ENCODE measurements at regions not wholly inside any gene's neighbourhood (a gene's known extent, or its start where the extent isn't known, plus 50 kb on each side); places are given as distances from the start of the nearest gene placed in this dataset.
"Not testable (repeated sequence)": the region's sequence is repeated elsewhere in the genome, so short reads cannot be mapped to it uniquely, and the experiment has no call there.

GRCh38 chr11:71638801-71639519 lies 56.3 kb upstream of the KRTAP5-11 start:
- DNase-seq = peak; percentile 72

GRCh38 chr11:71639520-71639849 lies 56.8 kb upstream of the KRTAP5-11 start:
- not testable (repeated sequence) for DNase-seq

- not testable (repeated sequence) for DNase-seq
Observed at GRCh38 chr11:71639916-71640315, 57.2 kb upstream of the KRTAP5-11 start.

DNA sequence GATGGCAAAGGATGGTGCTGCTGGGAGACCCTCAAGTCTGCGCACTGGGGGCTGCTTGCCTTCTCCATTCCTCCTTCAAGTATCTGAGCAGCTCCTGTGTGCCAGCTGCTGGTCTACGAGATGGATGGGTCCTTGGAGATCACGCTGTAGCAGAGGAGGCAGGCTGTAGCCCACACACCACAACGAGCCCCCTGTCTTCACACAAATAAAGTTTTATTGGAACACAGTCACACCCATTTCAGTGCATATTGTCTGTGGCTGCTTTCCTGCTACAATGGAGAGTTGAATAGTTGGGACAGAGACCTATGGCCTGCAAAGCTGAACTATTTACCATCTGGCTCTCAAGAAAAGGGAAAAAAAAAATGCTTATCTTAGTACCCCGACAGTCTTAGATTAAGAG lies 64.4 kb upstream of the KRTAP5-11 start:
- not testable (repeated sequence) for DNase-seq

DNA sequence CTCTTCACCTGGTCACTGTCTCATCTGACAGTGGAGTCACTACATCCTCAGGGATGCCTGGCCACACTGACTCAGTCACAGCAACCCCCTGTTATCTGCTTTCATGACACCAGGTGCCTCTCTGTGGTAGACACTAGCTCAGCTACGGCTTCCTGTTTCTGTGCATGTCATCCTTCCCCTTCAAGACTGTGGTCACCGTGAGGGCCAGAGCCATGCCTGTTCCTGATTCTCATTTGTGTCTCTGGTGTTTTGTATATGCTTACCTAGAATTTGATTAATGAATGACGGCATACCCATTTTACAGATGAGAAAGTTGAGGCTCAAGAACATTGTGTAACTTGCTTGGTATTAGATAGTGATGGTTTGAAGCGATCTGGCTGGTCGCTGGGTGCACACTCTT lies 70.3 kb upstream of the KRTAP5-11 start:
- not testable (repeated sequence) for DNase-seq

DNA sequence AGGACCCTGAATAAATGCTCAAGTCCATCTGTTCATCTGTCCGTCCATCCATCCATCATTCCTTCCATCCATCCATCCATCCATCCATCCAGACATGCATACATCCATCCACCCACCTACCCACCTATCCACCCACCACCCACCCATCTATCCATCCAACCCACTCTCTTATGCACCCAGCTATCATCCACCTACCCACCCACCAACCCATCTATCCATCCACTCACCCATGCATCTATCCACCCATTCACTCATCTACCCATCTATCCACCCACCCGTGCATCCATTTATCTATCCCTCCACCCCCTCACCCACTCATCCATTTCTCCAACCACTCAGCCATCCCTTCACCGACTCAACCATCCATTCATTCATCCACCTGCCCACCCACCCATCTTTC lies 71.7 kb upstream of the KRTAP5-11 start:
- not testable (repeated sequence) for DNase-seq

- DNase-seq = not testable (repeated sequence)
Observed at GRCh38 chr11:71655041-71655440, 72.4 kb upstream of the KRTAP5-11 start.

DNA sequence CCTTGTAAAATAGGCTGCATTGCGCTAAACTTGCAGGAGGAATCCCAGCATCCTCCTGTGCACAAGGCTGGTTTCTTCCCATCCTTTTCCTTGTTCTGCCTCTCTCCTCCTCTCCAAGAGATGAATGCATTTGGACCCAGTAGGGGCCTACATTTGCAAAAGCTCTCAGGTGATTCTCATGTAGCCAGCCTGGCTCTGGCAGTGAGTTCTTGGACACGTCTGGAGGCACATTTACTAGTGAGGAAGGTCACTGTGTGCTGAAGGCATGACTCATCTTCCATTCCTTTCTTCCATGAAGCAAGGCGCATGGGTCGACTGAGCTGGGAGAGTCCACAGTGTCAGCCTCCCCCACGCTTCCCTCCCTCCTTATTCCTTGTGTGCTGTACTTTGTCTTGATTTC lies 73.8 kb upstream of the KRTAP5-11 start:
- DNase-seq = not testable (repeated sequence)

DNA sequence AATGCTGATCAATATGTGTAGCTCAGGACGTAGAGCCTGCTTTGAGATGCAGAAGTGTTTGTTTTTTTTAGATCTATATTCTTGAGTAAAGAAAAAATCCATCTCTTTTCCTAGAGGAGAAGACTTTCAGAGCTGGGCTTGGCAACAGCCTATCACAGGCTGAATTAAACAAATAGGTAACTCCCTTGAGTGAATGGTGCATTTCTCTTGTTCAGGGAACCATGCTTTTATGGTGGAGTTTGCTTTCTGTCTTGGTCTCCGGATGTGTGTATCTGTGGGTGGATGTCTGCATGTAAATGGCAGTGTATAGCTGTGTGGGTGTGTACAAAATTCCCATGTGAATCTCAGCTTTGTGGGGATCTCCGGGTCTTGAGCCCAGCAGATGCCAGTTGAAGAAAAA lies 82.3 kb upstream of the KRTAP5-11 start:
- not testable (repeated sequence) for DNase-seq

DNA sequence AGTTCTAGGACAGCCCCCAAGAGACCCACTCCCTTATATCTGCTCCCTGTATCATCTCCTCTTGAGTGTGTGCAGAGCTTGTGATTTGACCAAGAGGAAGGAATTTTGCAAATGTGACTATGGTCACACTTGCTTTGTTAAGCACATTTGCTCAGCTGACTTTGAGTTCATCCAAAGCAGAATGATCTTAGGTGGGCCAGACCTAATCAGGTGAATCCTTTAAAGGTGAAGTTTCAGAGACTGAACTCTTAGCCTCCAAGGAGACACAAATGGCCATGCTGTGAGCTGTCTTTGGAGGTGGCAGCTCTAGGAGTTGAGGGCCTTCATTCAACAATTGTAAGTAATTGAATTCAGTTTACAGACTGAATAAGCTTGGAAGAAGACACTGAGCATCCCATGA lies 115.4 kb upstream of the KRTAP5-11 start:
- not testable (repeated sequence) for DNase-seq

GRCh38 chr11:71698961-71699360 lies 116.3 kb upstream of the KRTAP5-11 start:
- DNase-seq = peak; percentile 11

GRCh38 chr11:71701435-71702291 lies 119.0 kb upstream of the KRTAP5-11 start:
- DNase-seq = not testable (repeated sequence)

GRCh38 chr11:71705086-71705737 lies 122.5 kb upstream of the KRTAP5-11 start:
- DNase-seq = not testable (repeated sequence)

GRCh38 chr11:71705738-71706432 lies 123.2 kb upstream of the KRTAP5-11 start:
- not testable (repeated sequence) for DNase-seq

- not testable (repeated sequence) for DNase-seq
Observed at GRCh38 chr11:71707083-71707482, 124.4 kb upstream of the KRTAP5-11 start.

GRCh38 chr11:71709541-71709940 lies 123.5 kb upstream of the DEFB108B start:
- not testable (repeated sequence) for DNase-seq

GRCh38 chr11:71710171-71710671 lies 122.8 kb upstream of the DEFB108B start:
- DNase-seq = peak; percentile 23

GRCh38 chr11:71710701-71711385 lies 122.2 kb upstream of the DEFB108B start:
- DNase-seq = not testable (repeated sequence)

DNA sequence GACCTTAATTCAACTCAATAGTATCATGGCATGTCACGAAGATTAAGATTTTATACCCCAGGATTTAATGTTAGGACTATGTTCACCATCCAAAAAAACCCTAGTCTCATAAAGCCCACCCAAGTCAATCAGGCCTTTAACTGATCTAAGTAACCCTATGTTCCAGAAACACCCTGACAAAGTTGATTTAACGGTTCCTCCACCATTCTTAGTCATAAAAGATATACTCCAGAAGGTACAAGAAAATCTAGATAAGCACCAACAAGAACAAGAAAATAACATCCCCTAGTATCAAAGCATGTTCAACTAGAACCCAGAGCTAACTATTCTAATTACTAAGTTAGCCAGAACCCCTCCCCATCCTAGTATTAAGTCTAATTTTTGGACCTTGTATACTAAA lies 120.7 kb upstream of the DEFB108B start:
- DNase-seq = not testable (repeated sequence)

DNA sequence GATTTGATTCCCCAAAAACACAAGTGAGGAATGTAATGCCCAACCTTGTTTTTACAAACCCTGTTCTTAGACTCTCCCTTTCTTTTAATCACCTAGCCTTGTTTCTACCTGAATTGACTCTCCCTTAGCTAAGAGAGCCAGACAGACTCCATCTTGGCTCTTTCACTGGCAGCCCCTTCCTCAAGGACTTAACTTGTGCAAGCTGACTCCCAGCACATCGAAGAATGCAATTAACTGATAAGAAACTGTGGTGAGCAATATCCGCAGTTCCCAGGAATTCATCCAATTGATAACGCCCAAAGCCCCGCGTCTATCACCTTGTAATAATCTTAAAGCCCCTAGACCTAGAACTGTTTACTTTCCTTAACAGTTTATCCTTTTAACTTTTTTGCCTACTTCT lies 120.2 kb upstream of the DEFB108B start:
- DNase-seq = not testable (repeated sequence)

GRCh38 chr11:71714510-71714909 lies 118.5 kb upstream of the DEFB108B start:
- not testable (repeated sequence) for DNase-seq

GRCh38 chr11:71721840-71722239 lies 111.2 kb upstream of the DEFB108B start:
- not testable (repeated sequence) for DNase-seq

All from stimulated activated CD4-positive, alpha-beta T cell treated with anti-CD3 and anti-CD28 coated beads, Interleukin-15, amount 100 ng/mL, for 24 hours (primary cell).